GM21723 (cell line): ENCODE measurements at regions not wholly inside any gene's neighbourhood (a gene's known extent, or its start where the extent isn't known, plus 50 kb on each side); places are given as distances from the start of the nearest gene placed in this dataset.

Source experiments
- ATAC-seq: cut with Tn5 transposase; IDR thresholded peaks from one replicate; pipeline ENCODE4 v1.9.1; 2021; ENCODE audit warnings: mild to moderate bottlenecking, moderate library complexity; ENCODE audit not compliant: unreplicated experiment

GRCh38 chr9:108093773-108094675, 604.5 kb upstream of the KLF4 start:
- ATAC-seq = no peak

- no peak for ATAC-seq
Measured at GRCh38 chr9:108088916-108089315, 599.3 kb upstream of the KLF4 start.

GRCh38 chr9:108087781-108088180, 598.2 kb upstream of the KLF4 start:
- ATAC-seq = no peak

- ATAC-seq = no peak
Measured at GRCh38 chr9:108086624-108087023, 597.1 kb upstream of the KLF4 start.

- no peak for ATAC-seq
Measured at GRCh38 chr9:108085294-108085693, 595.7 kb upstream of the KLF4 start.

GRCh38 chr9:108083796-108084352, 594.3 kb upstream of the KLF4 start:
- ATAC-seq = no peak

- ATAC-seq = no peak
Measured at GRCh38 chr9:108083160-108083750, 593.7 kb upstream of the KLF4 start.

- no peak for ATAC-seq
Measured at GRCh38 chr9:108081112-108081511, 591.5 kb upstream of the KLF4 start.

GRCh38 chr9:108080285-108080684, 590.7 kb upstream of the KLF4 start:
- no peak for ATAC-seq

- ATAC-seq = no peak
Measured at GRCh38 chr9:108078811-108079210, 589.2 kb upstream of the KLF4 start.

- no peak for ATAC-seq
Measured at GRCh38 chr9:108078375-108078774, 588.8 kb upstream of the KLF4 start.

GRCh38 chr9:108077556-108077955, 588.0 kb upstream of the KLF4 start:
- no peak for ATAC-seq

GRCh38 chr9:108074900-108075299, 585.3 kb upstream of the KLF4 start:
- no peak for ATAC-seq

GRCh38 chr9:108073823-108074222, 584.3 kb upstream of the KLF4 start:
- ATAC-seq = no peak

- no peak for ATAC-seq
Measured at GRCh38 chr9:108072740-108073139, 583.2 kb upstream of the KLF4 start.

- ATAC-seq = no peak
Measured at GRCh38 chr9:108070861-108071260, 581.3 kb upstream of the KLF4 start.

- ATAC-seq = no peak
Measured at GRCh38 chr9:108069991-108070390, 580.4 kb upstream of the KLF4 start.

GRCh38 chr9:108062680-108063079, 573.1 kb upstream of the KLF4 start:
- no peak for ATAC-seq

GRCh38 chr9:108060175-108060574, 570.6 kb upstream of the KLF4 start:
- ATAC-seq = no peak

GRCh38 chr9:108058135-108058814, 568.7 kb upstream of the KLF4 start:
- no peak for ATAC-seq

- no peak for ATAC-seq
Measured at GRCh38 chr9:108057421-108058134, 568.0 kb upstream of the KLF4 start.
